ENCODE measurements at regions not wholly inside any gene's neighbourhood (a gene's known extent, or its start where the extent isn't known, plus 50 kb on each side); places are given as distances from the start of the nearest gene placed in this dataset.

DNA sequence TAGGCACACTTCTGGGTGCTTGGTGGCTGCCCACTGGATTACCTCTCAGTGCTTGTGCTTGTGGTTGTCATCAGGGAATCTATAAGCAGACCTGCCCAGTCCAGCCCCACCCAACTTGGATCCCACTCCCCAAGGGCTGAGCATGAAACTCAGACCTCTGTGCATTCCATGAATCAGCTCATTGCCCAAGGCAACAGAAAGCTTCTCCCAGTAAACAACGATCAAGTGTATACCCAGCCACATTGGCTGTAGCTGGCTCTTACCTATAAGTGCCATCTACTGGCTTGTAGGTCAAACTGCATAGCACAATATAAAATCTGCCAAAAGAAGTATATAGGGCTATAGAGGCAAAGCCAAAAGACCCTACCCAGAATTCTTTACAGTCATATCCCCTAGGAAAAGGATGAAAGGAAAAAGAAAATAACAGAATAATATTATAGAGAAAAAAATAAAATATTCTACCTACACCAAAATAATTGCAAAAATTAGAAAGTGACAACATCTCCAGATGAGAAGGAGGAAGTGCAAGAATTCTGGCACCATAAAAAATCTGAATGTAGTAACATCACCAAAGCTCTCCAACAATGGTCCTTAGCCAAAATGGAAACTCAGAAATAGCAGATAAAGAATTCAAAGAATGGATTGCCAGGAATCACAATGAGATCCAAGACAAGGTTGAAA, 321.0 kb upstream of the TRPC7 start:
- DNase-seq: peak; percentile 69

DNA sequence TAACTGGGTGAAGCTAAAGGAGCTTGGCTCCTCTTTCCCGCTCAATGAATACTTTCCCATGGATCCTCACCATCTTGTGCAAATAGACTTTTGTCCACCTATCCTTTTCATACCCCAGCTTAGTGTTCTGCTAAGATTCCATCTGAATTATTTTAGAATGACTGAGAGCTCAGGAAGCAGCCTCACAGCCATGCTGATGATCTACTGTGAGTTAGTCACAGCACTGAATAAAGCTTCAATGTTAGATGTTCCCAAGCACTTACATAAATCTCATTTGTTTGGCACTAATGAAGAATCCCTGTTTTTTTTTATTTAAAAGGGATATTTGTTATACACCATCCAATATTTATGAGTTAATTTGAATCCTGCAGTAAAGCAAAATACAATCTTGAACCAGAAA, 317.6 kb upstream of the TRPC7 start:
- DNase-seq: no peak

DNA sequence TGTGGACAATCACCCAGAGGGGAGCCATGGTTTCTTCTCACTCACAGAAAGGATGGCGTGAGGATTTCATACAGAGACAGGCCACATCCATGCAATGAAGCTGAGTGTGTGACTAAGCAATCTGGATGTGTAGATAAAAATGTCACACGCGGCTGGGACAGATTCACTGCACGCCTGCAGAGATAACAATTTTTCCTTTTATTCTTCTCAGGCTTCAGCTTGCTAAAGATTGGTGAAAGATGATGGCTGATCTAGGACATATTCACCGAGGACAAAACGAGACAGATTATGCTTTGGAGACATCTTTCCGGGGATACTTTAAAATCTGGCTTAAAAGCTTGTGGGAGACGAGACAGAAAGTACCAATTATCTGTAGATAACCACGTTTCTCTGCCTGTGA, 313.9 kb upstream of the TRPC7 start:
- DNase-seq: no peak

DNA sequence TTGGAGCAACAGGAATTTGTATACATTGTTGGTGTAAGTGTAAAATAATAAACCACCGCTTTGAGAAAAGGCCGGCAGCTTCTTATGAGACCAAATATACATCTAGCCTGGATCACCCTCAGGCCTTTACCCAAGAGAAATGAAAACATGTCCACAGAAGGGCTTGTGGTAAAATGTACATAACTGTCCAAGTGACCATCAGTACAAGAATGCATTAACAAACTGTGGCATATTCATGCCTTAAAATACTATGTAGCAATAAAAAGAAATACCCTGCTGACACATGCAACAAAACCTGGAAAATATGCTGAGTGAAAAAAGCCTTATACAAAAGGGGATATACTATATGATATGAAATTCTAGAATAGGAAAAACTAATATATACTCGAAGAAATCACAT, 311.9 kb upstream of the TRPC7 start:
- DNase-seq: no peak

GRCh38 chr5:136676685-136677084, 311.3 kb upstream of the TRPC7 start:
- DNase-seq: no peak

GRCh38 chr5:136675769-136676168, 310.4 kb upstream of the TRPC7 start:
- DNase-seq: no peak

DNA sequence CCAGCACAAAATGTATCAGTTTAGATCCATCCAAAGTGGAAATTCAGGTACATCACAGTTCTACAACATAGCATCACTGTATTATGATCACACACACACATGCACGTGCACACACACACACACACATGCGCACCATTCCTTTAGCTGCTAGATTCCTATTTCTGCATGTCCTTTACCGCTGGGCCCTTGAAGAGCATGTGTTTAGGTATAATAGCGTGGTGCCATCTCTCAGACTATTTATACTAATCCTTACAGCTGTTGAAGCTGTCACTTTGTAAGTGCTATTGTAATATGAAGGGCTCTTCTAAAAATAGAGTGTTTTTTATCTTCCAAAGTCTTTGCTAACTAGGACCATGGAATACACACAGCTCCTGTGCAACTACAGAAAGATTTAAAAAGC, 308.8 kb upstream of the TRPC7 start:
- no peak for DNase-seq

- no peak for DNase-seq
Measured at GRCh38 chr5:136667789-136668188, 302.4 kb upstream of the TRPC7 start.

DNA sequence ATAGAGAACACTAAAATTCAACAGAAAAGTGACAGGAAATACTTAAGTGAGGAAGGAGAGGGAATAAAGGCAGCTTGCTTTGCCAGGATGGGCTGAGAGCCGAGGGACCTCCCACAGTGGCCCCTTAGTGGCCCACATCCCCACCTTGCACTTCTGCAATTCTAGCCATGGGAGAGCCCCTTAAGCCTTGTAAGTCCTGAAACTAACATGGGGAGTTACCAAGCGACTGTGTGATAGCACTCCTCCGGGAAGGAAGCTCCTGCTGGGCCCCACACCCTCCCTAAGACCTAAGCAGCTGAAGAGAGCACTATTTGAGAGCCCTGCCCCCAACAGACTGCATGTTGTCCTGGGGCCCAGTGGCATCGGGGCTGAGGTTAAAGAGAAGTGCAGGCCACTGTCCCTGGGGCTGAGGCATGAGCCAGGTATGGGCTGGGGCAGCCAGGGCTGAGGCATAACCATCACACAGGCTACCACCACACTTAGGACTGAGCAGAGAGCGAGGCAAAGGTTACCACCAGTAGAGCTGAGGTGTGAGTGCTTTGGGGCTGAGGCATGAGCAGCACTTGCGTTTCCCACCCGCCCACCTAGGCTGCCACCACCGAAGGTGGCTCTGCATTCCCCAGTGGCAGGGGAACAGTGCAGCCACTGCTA, 301.8 kb upstream of the TRPC7 start:
- no peak for DNase-seq

DNA sequence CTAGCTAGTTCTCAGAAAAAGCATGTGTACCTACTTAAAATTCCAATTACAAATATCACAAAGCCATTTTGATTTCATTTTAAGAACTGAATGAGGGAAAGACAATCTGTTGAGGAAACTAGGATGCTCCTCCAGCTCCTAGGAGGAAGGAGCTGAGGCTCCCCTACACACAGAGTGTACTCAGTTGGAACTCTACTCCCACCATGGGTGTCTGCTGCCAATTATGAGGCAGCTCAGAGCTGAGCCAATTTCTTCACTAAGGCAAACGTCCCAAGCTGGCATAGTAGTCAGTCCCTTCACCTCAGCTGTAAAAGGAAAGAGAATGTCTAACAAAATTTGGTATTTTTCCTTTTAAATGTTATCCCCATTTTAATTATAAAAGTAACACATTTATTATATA, 300.0 kb upstream of the TRPC7 start:
- DNase-seq: no peak

GRCh38 chr5:136661026-136661425, 295.7 kb upstream of the TRPC7 start:
- DNase-seq: no peak

GRCh38 chr5:136656811-136657210, 291.5 kb upstream of the TRPC7 start:
- no peak for DNase-seq

DNA sequence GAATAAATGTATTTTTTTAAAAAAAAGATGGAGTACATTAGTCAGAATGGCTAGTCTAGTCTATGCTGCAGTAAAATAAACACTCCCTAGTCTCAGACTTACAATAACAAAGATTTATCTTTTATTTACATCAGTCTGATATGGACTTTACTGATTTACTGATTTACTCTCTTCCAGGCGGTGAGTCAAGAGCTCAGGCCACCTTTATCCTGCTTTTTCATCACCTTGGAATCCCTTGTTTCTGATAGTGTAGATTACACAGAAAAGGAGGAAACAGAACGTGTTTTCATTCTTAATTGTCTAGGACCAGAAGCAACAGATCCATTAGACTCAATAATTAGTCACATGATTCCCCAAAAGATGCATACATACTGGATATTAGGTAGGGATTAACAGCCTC, 290.1 kb upstream of the TRPC7 start:
- peak; percentile 55 for DNase-seq

GRCh38 chr5:136646915-136647314, 281.6 kb upstream of the TRPC7 start:
- DNase-seq: no peak

- no peak for DNase-seq
Measured at GRCh38 chr5:136642976-136643375, 277.6 kb upstream of the TRPC7 start.

- DNase-seq: no peak
Measured at GRCh38 chr5:136639616-136640015, 274.3 kb upstream of the TRPC7 start.

DNA sequence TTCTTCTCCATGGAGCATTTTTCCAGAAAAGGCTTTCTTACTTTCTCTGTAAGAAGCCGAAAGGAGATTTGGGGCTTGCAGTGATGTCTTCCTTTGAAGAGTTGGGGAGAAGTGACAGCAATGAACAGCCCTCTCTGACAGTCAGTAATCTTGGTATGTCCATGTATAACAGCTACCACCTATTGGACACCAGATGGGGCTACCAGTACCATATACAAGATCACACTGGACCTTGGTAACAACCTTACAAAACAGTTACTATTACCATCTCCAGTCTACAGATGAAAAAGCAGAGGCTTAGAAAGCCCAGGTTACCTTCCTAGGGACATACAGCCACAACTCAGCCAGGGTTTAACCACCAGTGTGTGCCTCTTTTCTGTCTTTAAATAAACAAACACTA, 272.7 kb upstream of the TRPC7 start:
- DNase-seq: no peak

- no peak for DNase-seq
Measured at GRCh38 chr5:136636001-136636400, 270.7 kb upstream of the TRPC7 start.

DNA sequence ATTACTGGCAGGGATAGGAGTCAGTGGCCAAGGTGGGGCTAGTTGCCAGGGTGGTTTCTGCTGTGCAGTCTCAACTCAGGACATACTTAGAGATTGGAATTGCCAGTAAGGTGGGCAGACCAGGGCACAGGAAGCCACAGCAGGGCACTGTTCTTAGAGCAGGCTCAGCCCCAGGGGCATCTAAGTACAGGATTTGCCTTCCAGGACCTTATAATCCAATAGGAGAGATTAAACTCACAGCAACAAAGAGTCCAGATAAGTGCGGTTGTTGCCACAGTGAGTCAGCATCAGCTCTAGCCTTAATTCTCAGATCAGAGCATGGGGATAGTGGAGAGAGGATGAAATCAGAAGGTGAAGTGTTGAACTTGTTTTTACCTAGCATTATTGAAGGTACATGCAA, 265.8 kb upstream of the TRPC7 start:
- DNase-seq: no peak

DNA sequence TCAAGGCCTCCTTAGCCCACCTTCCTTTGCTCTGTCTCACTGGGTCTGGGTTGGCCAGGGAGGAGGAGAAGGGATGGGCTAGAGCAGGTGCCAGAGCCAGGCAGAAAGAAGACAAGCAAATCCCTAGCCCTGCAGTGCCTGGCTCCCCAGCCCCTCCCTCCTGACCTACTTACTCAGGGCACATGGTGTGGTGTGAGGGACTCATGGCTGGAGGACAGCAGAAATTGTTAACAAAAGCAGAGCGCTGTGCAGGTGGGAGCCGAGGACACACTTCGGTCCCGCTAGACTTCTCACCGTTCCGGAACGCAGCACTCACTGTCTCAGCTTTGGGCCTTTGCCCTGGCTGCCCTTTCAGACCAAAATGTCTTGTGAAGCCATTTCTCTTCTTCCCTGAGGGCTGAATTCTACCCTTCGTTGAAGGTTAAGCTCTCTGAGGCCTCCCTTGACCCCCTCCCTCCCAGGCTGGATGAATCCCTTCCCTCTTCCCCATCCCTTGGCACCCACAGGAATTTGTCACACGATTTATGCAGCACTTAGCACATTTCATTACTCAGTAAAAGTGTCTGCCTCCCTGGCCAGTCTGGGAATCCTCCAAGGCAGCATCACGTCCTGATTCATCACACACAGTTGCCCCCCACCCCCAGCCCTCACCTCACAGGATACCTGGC, 263.9 kb upstream of the TRPC7 start:
- no peak for DNase-seq

- no peak for DNase-seq
Measured at GRCh38 chr5:136626531-136626930, 261.2 kb upstream of the TRPC7 start.

- no peak for DNase-seq
Measured at GRCh38 chr5:136622747-136623146, 257.4 kb upstream of the TRPC7 start.

DNA sequence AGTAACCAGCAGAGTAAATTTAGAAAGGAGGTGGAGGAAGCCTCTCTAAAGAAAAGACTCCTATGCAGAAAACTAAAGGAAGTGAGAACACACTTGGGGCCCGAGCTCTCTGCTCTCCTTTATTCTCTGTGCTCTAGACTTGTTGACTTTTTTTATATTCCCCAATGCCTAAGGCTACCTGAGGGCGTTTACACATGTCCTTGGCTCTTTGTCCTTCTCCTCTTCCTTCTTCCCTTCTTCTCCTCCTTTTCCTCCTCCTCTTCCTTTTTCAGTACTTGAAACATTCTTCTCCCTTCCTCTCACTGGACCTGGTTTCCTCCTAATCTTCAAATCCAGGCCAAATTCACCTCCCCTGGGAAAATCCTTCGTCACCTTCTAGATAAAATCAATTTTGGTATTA, 256.4 kb upstream of the TRPC7 start:
- no peak for DNase-seq

- DNase-seq: no peak
Measured at GRCh38 chr5:136620621-136621020, 255.3 kb upstream of the TRPC7 start.
